ENCODE measurements at regions not wholly inside any gene's neighbourhood (a gene's known extent, or its start where the extent isn't known, plus 50 kb on each side); places are given as distances from the start of the nearest gene placed in this dataset.

- H3K9me3 ChIP-seq, result no peaks in the 10 kb centered on the region
- TF ChIP-seq POLR2A (IDR thresholded peaks at IDR 0.05), result no peak
- no peak for TF ChIP-seq CTCF (IDR thresholded peaks at IDR 0.05)
- DNase-seq (no peak), ATAC-seq (no peak)
- intact Hi-C loops (cut with DNase I), result no loop called here
- WGBS (ENCODE audit: insufficient coverage, low coverage, low lambda C conversion rate, missing lambda C conversion rate), result 49% methylated on average over 3 of the region's 3 CpGs
- no peaks in the 10 kb centered on the region for H3K27me3 ChIP-seq
- H3K4me1 ChIP-seq, result peaks cover 0 to 3% (median 0%) of the 10 kb centered on the region in 4 donors
- no peaks in the 10 kb centered on the region for H3K36me3 ChIP-seq
- H3K27ac ChIP-seq, result no peak overlapping the region
- no peak overlapping the region for H3K4me3 ChIP-seq
Observed at GRCh38 chr12:115364921-115365320, 680.9 kb upstream of the TBX3 start.

GRCh38 chr12:115362339-115362976, 678.5 kb upstream of the TBX3 start:
- H3K9me3 ChIP-seq, result no peaks in the 10 kb centered on the region
- DNase-seq (no peak), ATAC-seq (no peak)
- H3K27ac ChIP-seq, result no peak overlapping the region
- no peaks in the 10 kb centered on the region for H3K36me3 ChIP-seq
- TF ChIP-seq POLR2A (IDR thresholded peaks at IDR 0.05) (no peak), CTCF (IDR thresholded peaks at IDR 0.05) (no peak)
- intact Hi-C loops (cut with DNase I), result no loop called here
- no peaks in the 10 kb centered on the region for H3K27me3 ChIP-seq
- no peak overlapping the region for H3K4me3 ChIP-seq
- 65% methylated on average over 4 of the region's 4 CpGs for WGBS (ENCODE audit: insufficient coverage, low coverage, low lambda C conversion rate, missing lambda C conversion rate)
- H3K4me1 ChIP-seq, result peaks cover 0 to 3% (median 0%) of the 10 kb centered on the region in 4 donors

- Histone ChIP-seq H3K36me3 (no peaks in the 10 kb centered on the region), H3K9me3 (no peaks in the 10 kb centered on the region), H3K4me3 (no peak overlapping the region), H3K4me1 (no peaks in the 10 kb centered on the region), H3K27ac (no peak overlapping the region), H3K27me3 (no peaks in the 10 kb centered on the region)
- WGBS (ENCODE audit: insufficient coverage, low coverage, low lambda C conversion rate, missing lambda C conversion rate), result 80% methylated on average over 8 of the region's 12 CpGs
- intact Hi-C loops (cut with DNase I), result no loop called here
- ATAC-seq, result no peak
- DNase-seq, result no peak
- TF ChIP-seq POLR2A (IDR thresholded peaks at IDR 0.05), result no peak
- TF ChIP-seq CTCF (IDR thresholded peaks at IDR 0.05), result no peak
Observed at GRCh38 chr12:115357681-115358080, 673.7 kb upstream of the TBX3 start.

- intact Hi-C loops (cut with DNase I), result no loop called here
- ATAC-seq (no peak), DNase-seq (no peak)
- H3K9me3 ChIP-seq, result no peaks in the 10 kb centered on the region
- no peaks in the 10 kb centered on the region for H3K36me3 ChIP-seq
- 89% methylated on average over 2 of the region's 2 CpGs for WGBS (ENCODE audit: insufficient coverage, low coverage, low lambda C conversion rate, missing lambda C conversion rate)
- H3K27ac ChIP-seq, result no peak overlapping the region
- no peaks in the 10 kb centered on the region for H3K4me1 ChIP-seq
- H3K4me3 ChIP-seq, result no peak overlapping the region
- H3K27me3 ChIP-seq, result no peaks in the 10 kb centered on the region
- TF ChIP-seq POLR2A (IDR thresholded peaks at IDR 0.05), result no peak
- TF ChIP-seq CTCF (IDR thresholded peaks at IDR 0.05), result no peak
Observed at GRCh38 chr12:115355301-115355700, 671.3 kb upstream of the TBX3 start.
